Activated CD4-positive, alpha-beta memory T cell treated with anti-CD3 and anti-CD28 coated beads, Interleukin-2, amount 10 ng/mL, durations not matched to agents 7 days and 5 days (primary cell): ENCODE measurements at regions not wholly inside any gene's neighbourhood (a gene's known extent, or its start where the extent isn't known, plus 50 kb on each side); places are given as distances from the start of the nearest gene placed in this dataset.

Experiments used
- CTCF ChIA-PET: fragments of 350-600 bp; sonication (Branson Sonifier 250); formaldehyde crosslinking; loops from one replicate; lab custom pipeline; 2021; ENCODE audit warnings: antibody characterized with exemption, inconsistent platforms; lab: Charles Lee
- POLR2A ChIA-PET: fragments of 350-600 bp; sonication (Branson Sonifier 250); formaldehyde crosslinking; loops from one replicate; lab custom pipeline; 2021; ENCODE audit warnings: antibody characterized with exemption; lab: Charles Lee
- DNase-seq: peaks from one replicate; pipeline ENCODE4 v3.0.0-alpha.2; 2020
- H3K27ac Mint-ChIP-seq: one replicate; pipeline ENCODE4 v1.8.0; 2021; ENCODE audit warnings: mild to moderate bottlenecking, mixed read lengths
- H3K27me3 Mint-ChIP-seq: one replicate; pipeline ENCODE4 v1.8.0; 2021; ENCODE audit warnings: mixed read lengths
- H3K36me3 Mint-ChIP-seq: one replicate; pipeline ENCODE4 v1.8.0; 2021; ENCODE audit warnings: low read depth, mixed read lengths
- H3K4me1 Mint-ChIP-seq: one replicate; pipeline ENCODE4 v1.8.0; 2021; ENCODE audit warnings: mixed read lengths
- H3K4me3 Mint-ChIP-seq: one replicate; pipeline ENCODE4 v1.8.0; 2021; ENCODE audit warnings: mild to moderate bottlenecking, mixed read lengths
- H3K9me3 Mint-ChIP-seq: one replicate; pipeline ENCODE4 v1.8.0; 2021; ENCODE audit warnings: mixed read lengths

DNA sequence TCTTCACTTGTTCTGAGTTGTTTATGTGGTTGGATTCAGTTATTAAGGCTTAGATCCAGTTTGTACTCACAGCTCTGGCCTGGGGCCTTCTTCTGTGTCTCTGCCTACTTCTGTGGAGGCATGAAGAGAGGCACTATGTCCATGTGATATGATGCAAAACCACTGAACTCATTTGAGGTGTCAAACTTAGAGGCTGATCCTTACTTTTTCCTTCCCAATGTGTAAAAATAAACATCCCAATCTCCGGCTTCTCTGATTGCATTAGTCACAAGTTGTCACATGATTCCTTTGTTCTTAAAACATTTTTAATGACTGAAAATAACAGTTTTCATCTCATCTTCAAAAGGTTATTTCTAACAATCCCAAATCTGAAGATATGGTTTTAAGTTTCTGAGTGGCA lies 276.0 kb upstream of the RGMB start:
- ChIA-PET CTCF (no interaction called here), POLR2A (no interaction called here)
- Mint-ChIP-seq H3K27ac (no peak overlapping the region), H3K4me3 (no peak overlapping the region), H3K36me3 (peaks cover 2% of the 10 kb centered on the region), H3K27me3 (no peaks in the 10 kb centered on the region), H3K9me3 (peaks cover 2% of the 10 kb centered on the region), H3K4me1 (peaks cover 10% of the 10 kb centered on the region)
- no peak for DNase-seq

- H3K36me3 Mint-ChIP-seq: no peaks in the 10 kb centered on the region
- H3K4me1 Mint-ChIP-seq: peaks cover 7% of the 10 kb centered on the region
- CTCF ChIA-PET: no interaction called here
- DNase-seq: no peak
- no peak overlapping the region for H3K4me3 Mint-ChIP-seq
- no peaks in the 10 kb centered on the region for H3K27me3 Mint-ChIP-seq
- H3K27ac Mint-ChIP-seq: no peak overlapping the region
- POLR2A ChIA-PET: no interaction called here
- no peaks in the 10 kb centered on the region for H3K9me3 Mint-ChIP-seq
Measured at GRCh38 chr5:98498028-98498427, 275.4 kb upstream of the RGMB start.

GRCh38 chr5:98499892-98500291 lies 273.6 kb upstream of the RGMB start:
- Mint-ChIP-seq H3K27me3 (no peaks in the 10 kb centered on the region), H3K4me1 (peaks cover 2% of the 10 kb centered on the region), H3K27ac (no peak overlapping the region), H3K4me3 (no peak overlapping the region), H3K9me3 (no peaks in the 10 kb centered on the region), H3K36me3 (no peaks in the 10 kb centered on the region)
- ChIA-PET POLR2A (no interaction called here), CTCF (no interaction called here)
- DNase-seq: no peak

- POLR2A ChIA-PET: no interaction called here
- Mint-ChIP-seq H3K9me3 (no peaks in the 10 kb centered on the region), H3K4me3 (no peak overlapping the region), H3K27me3 (no peaks in the 10 kb centered on the region), H3K36me3 (no peaks in the 10 kb centered on the region), H3K27ac (no peak overlapping the region), H3K4me1 (no peaks in the 10 kb centered on the region)
- no peak for DNase-seq
- CTCF ChIA-PET: no interaction called here
Measured at GRCh38 chr5:98500811-98501210, 272.7 kb upstream of the RGMB start.

- Mint-ChIP-seq H3K27me3 (no peaks in the 10 kb centered on the region), H3K4me3 (no peak overlapping the region), H3K36me3 (no peaks in the 10 kb centered on the region), H3K27ac (no peak overlapping the region), H3K9me3 (no peaks in the 10 kb centered on the region), H3K4me1 (no peaks in the 10 kb centered on the region)
- CTCF ChIA-PET: no interaction called here
- no peak for DNase-seq
- POLR2A ChIA-PET: no interaction called here
Measured at GRCh38 chr5:98503616-98504015, 269.8 kb upstream of the RGMB start.

DNA sequence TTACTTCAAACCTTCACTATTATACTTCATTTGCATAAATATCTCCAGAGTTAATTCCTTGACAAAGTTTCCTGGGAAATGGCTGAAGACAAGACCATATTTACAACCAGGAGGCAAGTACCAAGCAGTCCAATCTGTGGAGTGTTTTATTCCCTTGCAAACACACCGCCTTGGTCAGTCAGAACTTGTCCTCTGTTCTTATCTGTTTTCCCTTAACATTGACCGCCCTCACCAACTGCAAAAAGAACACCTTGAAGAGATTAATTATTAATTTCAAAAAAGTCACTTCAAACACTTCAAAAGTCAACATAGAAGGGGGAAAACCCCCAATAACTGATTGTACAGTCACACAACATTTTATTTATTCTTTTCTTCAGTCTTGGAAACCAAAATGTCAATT lies 269.0 kb upstream of the RGMB start:
- no peaks in the 10 kb centered on the region for H3K4me1 Mint-ChIP-seq
- H3K9me3 Mint-ChIP-seq: no peaks in the 10 kb centered on the region
- CTCF ChIA-PET: no interaction called here
- H3K4me3 Mint-ChIP-seq: no peak overlapping the region
- no peaks in the 10 kb centered on the region for H3K36me3 Mint-ChIP-seq
- POLR2A ChIA-PET: no interaction called here
- H3K27ac Mint-ChIP-seq: no peak overlapping the region
- no peak for DNase-seq
- no peaks in the 10 kb centered on the region for H3K27me3 Mint-ChIP-seq

DNA sequence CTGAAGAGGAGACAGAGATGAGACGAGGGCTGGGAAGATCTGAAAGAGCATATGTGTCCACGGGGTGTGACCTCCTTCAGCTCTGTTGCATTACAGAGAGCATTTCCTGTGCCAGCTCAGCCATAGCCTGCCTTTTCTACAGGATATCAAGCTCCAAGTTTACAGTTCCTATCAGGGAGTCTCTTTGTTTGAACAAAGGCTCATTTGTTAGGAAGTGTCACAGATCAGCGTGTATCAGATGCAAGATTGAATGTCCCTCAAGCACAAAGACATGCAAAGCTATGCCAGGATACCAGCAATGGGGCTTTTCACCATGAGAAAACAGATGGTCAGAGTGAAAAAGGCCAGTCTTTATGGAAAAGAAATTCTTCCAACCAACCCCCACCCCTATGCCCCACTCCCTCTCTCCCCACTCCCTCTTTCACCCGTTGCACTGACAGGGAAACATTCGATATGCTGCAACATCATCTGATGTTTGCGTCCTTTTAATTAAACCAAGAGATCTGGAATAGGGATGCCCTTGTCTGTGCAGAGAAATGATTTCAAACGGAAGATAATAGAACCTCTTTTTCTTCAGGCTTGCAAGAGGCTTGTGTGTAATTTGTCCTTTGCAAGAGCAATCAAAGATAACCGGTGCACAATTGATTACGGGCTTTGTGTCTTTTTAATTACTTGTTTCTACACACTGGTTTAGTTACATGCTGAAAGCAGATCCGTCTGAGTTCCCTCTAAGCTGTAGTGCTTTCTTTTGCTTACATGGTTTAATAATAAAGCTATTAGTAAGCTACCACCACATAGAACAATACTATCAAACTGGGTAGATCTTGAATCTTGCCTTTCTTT lies 263.1 kb upstream of the RGMB start:
- H3K4me3 Mint-ChIP-seq: no peak overlapping the region
- no peaks in the 10 kb centered on the region for H3K27me3 Mint-ChIP-seq
- no peaks in the 10 kb centered on the region for H3K36me3 Mint-ChIP-seq
- ChIA-PET CTCF (no interaction called here), POLR2A (no interaction called here)
- H3K9me3 Mint-ChIP-seq: no peaks in the 10 kb centered on the region
- no peak overlapping the region for H3K27ac Mint-ChIP-seq
- no peak for DNase-seq
- H3K4me1 Mint-ChIP-seq: no peaks in the 10 kb centered on the region

DNA sequence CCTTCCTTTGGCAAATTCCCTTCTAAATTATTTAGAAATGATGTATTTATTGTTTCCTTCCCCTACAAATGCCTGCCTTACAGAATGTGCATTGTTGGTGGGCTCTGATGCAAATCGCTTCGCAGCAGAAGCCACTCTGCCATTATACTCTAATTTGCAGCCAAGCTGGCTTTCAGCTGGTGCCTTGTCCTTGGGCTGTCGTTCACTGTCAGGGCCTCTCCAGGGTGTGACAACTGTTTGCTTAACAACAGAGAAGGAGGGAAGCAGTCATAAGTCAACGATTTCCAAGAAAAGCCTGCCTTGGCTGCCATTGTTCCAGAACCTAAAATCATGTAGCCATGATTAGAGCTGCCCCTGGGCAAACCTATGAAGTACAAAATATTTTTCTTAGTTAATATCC lies 260.1 kb upstream of the RGMB start:
- DNase-seq: no peak
- Mint-ChIP-seq H3K9me3 (no peaks in the 10 kb centered on the region), H3K36me3 (no peaks in the 10 kb centered on the region), H3K4me1 (no peaks in the 10 kb centered on the region), H3K27me3 (no peaks in the 10 kb centered on the region), H3K27ac (no peak overlapping the region), H3K4me3 (no peak overlapping the region)
- CTCF ChIA-PET: no interaction called here
- POLR2A ChIA-PET: no interaction called here

DNA sequence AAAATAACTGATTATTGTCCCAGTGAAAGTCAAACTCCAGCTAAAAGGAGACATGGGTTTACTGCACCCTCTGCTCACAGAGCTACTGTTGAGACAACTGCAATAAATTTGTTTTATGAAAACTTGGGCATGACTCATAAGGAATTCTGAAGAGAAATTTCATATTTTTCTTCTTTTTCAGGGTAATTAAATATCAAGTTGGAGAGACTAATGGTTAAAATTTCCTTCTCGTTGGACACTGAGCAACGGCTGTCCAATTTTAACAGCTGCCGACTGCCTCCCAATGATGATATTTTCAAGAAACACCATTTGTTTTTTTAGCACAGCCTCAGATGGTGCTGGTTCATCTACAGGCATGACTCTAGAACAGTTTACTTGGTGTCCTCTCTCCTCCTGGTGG lies 259.2 kb upstream of the RGMB start:
- no peak for DNase-seq
- H3K27me3 Mint-ChIP-seq: no peaks in the 10 kb centered on the region
- H3K4me1 Mint-ChIP-seq: no peaks in the 10 kb centered on the region
- H3K27ac Mint-ChIP-seq: no peak overlapping the region
- ChIA-PET CTCF (no interaction called here), POLR2A (no interaction called here)
- H3K4me3 Mint-ChIP-seq: no peak overlapping the region
- H3K36me3 Mint-ChIP-seq: no peaks in the 10 kb centered on the region
- H3K9me3 Mint-ChIP-seq: no peaks in the 10 kb centered on the region

GRCh38 chr5:98516701-98517100 lies 256.8 kb upstream of the RGMB start:
- POLR2A ChIA-PET: no interaction called here
- H3K4me3 Mint-ChIP-seq: no peak overlapping the region
- H3K4me1 Mint-ChIP-seq: no peaks in the 10 kb centered on the region
- H3K36me3 Mint-ChIP-seq: no peaks in the 10 kb centered on the region
- no peak overlapping the region for H3K27ac Mint-ChIP-seq
- no peaks in the 10 kb centered on the region for H3K9me3 Mint-ChIP-seq
- CTCF ChIA-PET: no interaction called here
- no peaks in the 10 kb centered on the region for H3K27me3 Mint-ChIP-seq
- DNase-seq: no peak

DNA sequence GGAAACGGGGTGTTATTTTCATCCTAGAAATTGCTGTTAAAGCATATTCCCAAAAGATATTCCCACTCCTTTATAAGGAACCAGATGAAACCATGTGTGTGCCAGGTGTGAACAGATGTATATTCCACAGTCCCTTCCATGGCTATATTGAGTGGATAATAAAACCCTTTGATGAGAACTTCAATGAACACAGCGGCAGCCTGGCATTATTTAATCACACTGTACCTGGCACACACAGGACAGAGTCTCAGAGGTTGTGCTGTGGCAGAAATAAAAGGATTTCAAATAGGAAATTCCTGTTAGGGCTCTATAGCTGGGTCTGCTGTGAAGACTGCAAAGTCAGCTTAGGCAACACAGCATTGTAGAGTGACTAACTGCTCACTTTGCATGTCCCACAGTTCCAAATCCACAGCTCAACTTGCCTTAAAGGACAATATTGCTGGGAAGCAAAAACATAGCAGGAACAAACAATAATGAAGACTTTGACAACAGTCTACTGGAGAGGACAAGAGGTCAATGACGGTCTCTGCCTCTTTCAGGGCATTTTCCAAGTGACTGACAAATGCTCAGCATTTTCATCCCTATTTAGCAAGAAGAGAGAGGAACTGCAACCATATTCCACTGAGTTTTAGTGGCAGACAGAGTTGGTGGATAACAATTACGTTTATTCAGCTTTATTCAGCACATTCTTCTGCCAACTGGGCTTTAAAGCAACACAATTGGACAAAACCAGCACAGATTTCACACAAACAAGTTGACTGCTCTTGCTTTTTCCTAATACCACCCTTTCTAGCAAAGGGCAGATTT lies 255.7 kb upstream of the RGMB start:
- no peak for DNase-seq
- ChIA-PET CTCF (no interaction called here), POLR2A (no interaction called here)
- no peaks in the 10 kb centered on the region for H3K4me1 Mint-ChIP-seq
- no peak overlapping the region for H3K27ac Mint-ChIP-seq
- no peaks in the 10 kb centered on the region for H3K27me3 Mint-ChIP-seq
- H3K4me3 Mint-ChIP-seq: no peak overlapping the region
- no peaks in the 10 kb centered on the region for H3K9me3 Mint-ChIP-seq
- no peaks in the 10 kb centered on the region for H3K36me3 Mint-ChIP-seq

- Mint-ChIP-seq H3K27ac (no peak overlapping the region), H3K9me3 (no peaks in the 10 kb centered on the region), H3K36me3 (no peaks in the 10 kb centered on the region), H3K27me3 (no peaks in the 10 kb centered on the region), H3K4me3 (no peak overlapping the region), H3K4me1 (no peaks in the 10 kb centered on the region)
- ChIA-PET POLR2A (no interaction called here), CTCF (no interaction called here)
- DNase-seq: no peak
Measured at GRCh38 chr5:98518754-98519153, 254.7 kb upstream of the RGMB start.

DNA sequence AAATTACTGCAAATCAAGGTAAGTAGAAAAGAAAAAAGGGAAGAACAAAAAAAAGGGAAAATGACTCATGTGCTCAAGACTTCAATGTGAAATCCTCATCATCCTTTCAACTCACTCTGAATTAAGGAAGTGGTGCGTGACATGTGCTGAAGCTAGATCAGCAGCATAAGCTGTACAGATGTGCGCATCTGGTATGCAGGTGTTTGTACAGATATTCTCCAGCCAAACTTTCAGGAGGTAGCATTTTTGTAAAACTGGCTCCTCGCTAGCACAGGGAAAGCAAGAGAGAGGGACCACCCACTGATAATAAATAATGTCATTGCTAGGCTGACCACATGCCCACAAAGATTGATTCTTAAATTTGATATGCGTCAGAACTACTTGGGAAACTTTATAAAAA lies 253.9 kb upstream of the RGMB start:
- DNase-seq: no peak
- Mint-ChIP-seq H3K4me1 (no peaks in the 10 kb centered on the region), H3K9me3 (no peaks in the 10 kb centered on the region), H3K27ac (no peak overlapping the region), H3K4me3 (no peak overlapping the region), H3K27me3 (no peaks in the 10 kb centered on the region), H3K36me3 (no peaks in the 10 kb centered on the region)
- ChIA-PET POLR2A (no interaction called here), CTCF (no interaction called here)

- Mint-ChIP-seq H3K9me3 (no peaks in the 10 kb centered on the region), H3K4me1 (no peaks in the 10 kb centered on the region), H3K27me3 (no peaks in the 10 kb centered on the region), H3K36me3 (no peaks in the 10 kb centered on the region), H3K4me3 (no peak overlapping the region), H3K27ac (no peak overlapping the region)
- DNase-seq: no peak
- ChIA-PET CTCF (no interaction called here), POLR2A (no interaction called here)
Measured at GRCh38 chr5:98521821-98522220, 251.6 kb upstream of the RGMB start.
